ENCODE measurements at regions not wholly inside any gene's neighbourhood (a gene's known extent, or its start where the extent isn't known, plus 50 kb on each side); places are given as distances from the start of the nearest gene placed in this dataset.
"Not testable (repeated sequence)": the region's sequence is repeated elsewhere in the genome, so short reads cannot be mapped to it uniquely, and the experiment has no call there.

DNA sequence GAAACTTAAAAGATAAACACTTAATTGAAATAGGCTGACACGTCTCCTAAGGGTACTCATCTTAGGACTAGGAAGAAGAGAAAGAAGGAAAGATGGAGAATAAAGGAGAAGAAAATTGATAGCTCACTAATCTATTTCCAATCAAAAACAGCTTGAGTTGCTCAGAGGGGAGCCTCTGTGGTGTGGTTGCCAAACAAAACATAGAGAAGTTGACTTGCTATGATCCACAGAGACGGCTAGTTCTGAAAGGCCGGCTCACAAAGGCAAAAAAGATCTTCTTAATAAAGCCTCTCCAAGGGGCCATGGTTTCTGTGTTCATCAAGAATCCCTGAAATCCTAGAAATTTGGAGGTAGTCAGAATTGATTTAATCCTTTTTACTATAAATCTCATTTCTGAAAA lies 644.1 kb downstream of the LMO4 start:
- no peak for DNase-seq

DNA sequence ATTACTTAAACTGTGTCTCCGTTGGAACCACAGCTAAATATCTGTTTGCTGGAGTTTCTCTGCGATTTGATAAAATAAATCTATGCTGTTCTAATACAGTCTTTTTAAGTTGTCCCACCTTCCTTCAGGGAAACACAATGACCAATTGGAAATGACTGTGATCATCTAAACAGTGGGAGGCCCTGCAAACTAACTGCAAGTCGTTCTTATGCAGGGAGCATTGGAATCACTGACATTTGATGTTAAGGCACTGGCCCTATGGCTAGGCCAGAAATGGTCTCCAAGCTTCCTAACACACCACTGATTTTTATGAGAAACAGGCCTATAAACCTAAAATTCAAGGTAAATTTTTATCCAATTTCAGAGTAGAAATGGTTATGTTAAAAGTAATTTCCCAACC lies 645.2 kb downstream of the LMO4 start:
- DNase-seq, result no peak

DNA sequence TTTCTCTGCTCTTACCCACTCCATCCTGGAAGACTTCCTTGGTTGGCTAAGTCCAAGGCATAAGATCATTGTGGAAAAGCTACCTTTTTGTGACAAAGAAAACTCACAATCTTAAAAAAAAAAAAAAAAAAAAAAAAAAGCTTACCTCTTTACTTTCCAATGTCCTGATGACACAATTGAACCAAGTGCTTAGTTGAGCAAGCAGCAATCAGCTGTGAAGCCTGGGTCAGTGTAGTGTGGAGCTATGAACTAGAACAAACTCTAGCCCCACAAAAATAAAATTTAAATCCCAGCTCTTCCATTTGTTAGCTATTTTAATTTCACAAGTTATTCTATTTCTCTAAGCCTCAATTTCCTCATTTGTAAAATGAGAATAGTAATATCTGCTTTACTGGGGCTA lies 647.6 kb downstream of the LMO4 start:
- no peak for DNase-seq

DNA sequence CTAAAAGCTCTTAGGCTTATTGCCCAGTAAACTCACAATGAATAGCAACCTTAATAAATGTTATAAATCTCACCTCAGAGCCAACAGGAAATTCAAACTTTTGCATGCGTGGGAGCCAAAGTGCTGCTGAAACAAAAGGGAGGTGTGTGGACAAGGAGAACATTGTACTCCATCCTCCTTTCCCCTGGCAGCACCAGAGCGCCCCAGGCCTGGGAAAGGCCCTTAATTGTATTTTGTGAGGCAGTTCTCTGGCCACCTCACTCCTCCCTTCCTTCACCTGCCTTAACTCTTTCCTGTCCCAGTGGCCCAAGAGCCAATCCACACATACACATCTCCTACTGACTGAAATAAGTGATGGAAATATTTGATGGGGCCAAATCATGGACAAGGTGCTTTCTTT lies 648.5 kb downstream of the LMO4 start:
- no peak for DNase-seq

DNA sequence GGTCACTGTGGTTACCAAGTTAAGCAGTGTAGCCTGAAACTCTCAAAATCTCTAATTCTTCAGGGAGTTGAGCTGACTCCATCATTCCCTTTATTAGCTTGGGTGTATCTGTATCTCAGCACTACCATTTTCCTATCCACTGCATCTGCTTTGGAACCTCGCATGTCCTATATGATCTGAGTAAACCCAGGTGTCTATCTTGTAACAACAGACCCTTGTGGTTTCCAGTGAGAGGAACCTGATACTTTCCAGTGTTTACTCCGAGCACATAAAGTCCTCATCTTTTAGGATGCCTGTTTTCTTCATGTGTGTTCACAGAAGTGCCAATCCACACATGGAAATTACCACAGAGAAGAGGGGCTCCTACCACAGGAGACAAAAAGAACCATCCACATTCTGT lies 650.4 kb downstream of the LMO4 start:
- no peak for DNase-seq

DNA sequence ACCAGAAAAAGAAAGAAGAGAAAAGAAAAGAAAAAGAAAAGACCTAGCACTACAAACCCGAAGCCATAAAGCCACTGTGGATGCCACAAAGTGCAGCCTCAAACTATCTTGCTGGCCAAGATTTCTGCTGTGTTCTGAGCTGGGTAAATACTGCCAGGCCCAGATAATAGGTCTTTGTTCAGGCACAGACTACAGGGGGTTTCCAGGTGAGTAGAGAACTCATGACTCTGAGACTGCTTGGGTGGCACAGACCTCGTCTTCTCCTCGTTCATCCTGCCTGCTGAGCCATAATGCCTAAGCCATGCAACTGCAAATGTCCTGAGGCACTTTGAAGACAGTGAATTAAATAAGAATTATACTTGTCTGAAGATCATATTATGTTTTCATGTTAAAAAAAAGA lies 651.8 kb downstream of the LMO4 start:
- no peak for DNase-seq

DNA sequence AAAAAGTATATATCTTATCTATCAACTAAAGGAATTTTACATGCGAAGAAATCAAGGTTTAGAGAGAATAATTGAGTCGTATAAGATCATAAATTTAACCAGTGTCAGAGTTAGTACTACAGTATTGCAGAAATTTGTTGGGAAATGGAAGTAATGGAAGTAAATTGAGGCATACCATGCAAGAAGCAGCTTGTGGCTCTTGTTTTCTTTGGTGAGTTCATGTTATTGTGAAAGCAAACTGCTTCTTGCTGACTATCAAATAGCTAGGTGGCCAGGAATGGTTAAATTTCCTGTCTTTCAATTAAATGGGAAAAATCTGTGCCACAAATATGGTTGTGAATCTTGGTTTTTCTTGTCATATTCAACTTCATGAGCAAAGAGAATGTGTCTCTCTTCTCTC lies 652.7 kb downstream of the LMO4 start:
- no peak for DNase-seq

DNA sequence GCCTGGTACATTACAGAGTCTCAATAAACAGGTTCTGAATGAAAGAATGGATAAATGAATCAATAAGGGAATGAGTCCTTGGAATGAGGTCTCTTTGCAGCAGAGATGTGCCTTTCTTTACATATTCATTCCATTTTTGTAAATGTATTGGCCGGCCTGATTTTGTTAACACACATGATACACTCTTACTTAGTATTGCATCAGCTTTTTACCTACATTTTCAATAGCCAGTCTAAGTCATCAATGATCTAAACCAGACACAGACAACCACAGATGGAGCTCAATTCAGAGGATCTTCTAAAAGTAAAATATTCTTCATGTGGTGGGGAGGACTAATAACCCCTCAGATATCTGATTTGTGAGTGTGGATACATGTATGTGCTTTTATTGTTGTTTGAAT lies 653.1 kb downstream of the LMO4 start:
- DNase-seq, result no peak

DNA sequence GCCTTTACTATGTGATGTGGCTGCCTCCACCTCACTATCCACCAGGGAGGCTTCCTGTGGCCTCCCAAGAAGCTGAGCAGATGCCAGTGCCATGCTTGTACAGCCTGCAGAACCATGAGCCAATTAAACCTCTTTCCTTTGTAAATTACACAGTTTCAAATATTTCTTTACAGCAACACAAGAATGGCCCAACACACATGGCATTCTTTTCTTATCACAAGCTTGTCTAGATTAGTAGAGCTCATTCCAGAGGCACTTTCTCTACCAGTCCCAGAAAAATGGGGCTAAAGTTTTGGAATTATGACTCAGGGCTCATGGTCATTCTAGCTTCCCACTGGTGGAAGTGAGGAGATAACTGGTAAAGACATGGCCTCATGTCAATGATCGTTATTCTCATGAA lies 655.2 kb downstream of the LMO4 start:
- no peak for DNase-seq

DNA sequence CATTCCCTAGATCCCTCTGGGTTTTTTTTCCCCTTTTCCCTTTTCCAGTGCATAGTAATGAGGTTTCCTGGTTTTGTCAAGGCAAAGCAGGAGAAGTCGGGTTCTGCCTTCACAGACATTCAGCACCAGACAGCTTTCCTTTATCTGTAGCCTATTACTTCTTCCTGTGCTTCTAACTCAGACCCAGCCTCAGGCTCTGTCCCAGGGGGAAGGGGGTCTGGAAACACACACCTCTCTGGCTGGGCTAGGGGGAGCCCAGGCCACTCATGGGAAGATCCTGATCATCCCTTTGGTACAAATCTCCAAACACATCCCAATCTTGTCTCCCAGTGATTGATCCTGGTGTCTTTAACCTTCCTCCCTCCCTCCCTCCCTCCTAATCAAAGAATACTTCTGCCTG lies 656.4 kb downstream of the LMO4 start:
- DNase-seq, result no peak

DNA sequence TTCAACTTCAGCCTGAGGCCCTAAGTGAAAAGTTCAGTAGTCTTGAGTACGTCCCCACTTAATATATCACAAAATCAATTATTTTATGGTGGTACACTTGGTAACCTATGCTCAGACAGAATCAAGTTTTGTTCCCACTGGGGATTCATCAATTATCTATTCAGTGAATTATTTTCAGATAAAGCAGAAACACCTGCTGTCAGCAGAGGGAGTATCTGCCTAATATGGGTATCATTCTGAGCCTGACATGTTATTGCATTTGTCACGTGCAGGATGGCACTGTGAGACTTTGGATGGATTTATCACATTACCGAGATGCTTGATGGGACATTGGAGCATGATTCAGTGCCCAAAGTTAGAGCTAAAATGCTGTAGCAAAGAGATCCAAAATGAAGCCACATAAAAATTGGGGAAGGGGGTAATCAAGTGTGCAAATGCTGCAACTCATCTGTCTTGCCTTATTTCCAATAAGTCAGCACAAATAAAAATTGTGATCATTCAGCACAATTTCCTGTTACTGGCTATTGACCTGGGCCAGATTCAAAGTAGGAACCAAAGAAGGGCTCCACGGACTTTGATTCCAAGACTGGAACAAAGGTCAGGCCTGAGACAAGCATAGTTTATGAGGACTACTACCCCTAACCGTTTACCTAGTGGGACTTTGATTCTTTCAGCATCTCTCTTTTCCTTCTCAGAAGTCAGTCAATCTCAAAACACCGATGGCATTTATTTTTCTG lies 657.6 kb downstream of the LMO4 start:
- DNase-seq, result no peak

DNA sequence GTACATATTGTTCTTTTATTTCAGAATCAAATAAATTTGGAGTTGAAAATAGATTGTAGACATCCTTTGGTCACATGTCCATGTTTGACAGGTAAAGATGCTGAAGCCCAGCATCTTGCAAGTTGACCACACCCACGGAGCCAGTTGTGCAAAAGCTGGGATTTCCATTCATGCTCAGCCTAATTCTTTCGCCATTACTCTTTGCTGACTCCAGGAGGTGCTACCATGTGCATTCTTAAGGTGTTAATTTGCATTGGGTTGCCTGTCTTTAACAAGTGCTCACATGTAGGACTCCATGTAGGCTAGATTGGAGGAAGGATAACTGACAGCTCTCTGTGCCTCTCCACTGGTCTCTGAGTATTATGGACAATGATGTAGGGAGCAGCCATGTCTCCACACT lies 660.7 kb downstream of the LMO4 start:
- no peak for DNase-seq

DNA sequence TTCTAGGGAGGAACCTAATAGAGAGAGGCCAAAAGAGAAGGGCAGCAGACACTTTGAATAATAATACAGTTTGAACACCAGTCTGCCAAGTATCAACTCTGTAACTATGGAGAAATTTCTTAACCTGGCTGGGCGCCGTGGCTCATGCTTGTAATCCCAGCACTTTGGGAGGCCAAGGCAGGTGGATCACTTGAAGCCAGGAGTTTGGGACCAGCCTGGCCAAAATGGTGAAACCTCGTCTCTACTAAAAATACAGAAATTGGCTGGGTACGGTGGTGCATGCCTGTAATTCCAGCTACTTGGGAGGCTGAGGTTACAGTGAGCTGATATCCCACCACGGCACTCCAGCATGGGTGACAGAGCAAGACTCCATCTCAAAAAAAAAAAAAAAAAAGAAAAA lies 663.9 kb downstream of the LMO4 start:
- DNase-seq, result not testable (repeated sequence)

DNA sequence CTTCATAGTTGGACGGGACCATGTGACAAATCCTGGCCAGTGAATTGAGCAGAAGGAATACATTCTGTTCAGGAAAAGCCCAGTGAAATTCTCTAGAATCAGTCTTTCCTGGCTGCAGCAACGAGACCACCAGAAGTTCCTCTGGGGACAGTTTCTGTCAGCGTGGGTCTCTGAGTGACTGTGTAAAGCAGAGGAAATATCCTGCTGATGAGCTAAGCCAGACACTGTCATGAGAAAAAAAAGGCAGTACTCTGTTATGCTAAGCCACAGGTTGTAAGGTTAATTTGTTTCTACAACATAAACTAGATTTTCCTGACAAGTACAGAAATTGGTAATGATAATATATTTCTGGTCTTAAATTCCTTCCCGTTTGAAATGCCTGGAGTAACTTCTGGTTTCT lies 664.4 kb downstream of the LMO4 start:
- DNase-seq, result no peak

DNA sequence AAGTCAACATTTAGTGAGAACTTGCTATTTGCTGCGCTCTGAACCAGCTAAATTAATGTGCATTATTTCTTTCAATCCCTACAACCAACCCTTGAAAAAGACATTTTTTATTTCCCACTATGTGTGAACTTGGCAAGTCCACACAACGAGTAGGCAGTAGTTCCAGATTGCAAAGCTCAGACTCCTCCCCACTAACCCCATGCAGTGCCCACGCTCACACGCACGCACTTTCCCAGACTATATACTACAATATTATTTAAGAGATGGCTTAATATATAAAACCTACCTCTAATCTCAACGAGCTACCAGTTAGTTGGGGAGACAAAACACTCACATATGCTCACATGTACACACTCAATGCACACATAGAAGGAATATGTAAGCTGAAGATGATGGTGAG lies 671.2 kb downstream of the LMO4 start:
- no peak for DNase-seq

DNA sequence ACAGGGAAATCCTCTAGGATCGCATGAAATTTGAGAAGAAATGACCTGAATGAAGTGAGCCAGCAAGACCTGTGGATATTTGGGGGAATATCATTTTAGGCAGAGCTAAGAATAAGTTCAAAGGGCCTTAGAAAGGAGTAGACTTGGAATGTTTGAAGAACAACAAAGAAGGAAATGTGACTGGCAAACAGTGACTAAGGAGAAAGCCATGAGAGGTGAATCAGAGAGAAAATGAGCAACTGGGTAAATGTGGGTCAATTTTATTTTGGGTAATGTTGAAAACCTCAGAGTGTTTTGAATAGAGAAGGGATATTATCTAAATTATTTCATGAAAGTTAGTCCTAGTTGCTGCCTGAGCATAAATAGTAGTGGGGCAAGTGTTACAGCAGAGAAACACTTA lies 672.8 kb downstream of the LMO4 start:
- no peak for DNase-seq

DNA sequence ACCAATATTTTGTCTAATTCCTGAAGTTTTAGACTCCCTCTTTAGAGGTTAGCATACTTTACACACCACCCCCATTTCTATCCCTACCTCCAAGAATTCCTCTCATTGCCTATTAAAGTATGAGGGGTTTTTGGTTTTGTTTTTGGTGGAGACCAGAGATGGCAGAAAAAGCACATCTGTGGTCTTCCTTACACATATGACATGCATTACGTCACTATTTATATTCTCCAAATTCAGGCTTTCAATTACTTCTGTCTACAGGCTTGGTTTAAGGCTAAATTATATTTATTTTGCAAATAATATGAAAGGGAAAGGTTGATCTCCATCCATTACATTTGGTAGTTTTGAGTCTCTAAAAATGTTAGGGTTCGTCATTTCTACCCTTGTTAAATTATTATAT lies 674.6 kb downstream of the LMO4 start:
- DNase-seq, result no peak

DNA sequence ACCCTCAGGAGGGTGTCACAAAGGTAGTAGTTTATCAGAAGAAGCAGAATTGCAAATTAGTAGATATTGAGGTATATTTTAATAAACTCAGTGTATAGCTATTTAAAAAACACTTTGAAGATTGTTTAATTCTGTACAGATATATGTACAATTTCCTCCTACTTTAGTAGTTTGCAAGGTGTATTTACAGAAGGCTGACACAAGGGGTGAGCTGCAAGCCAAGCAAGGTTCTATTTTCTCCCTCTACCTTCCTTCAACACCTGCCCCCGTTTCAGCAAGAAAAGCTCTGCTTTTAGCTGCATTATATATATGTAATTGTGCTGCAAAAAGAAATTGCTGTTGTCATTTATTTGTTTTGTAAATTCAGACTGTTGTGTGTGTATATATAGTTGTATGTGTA lies 674.2 kb upstream of the PKN2 start:
- no peak for DNase-seq

DNA sequence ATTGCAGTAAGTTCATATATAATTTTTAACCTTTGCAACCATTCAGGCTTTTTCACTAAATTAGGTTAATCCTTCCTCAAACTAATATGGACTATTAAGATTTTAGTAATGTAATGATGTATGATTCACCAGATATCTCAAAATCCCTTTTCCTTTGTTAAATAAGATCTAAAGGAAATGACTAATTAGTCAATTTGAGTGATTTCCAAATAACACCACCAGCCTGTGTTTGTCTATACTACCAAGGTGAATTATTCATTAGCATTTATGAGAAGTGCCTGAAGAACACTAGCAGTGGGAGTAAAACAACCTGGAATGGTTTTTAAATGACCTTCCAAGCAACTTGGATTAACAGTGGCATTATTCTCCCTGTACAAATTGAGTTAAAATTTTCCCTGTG lies 670.6 kb upstream of the PKN2 start:
- no peak for DNase-seq

DNA sequence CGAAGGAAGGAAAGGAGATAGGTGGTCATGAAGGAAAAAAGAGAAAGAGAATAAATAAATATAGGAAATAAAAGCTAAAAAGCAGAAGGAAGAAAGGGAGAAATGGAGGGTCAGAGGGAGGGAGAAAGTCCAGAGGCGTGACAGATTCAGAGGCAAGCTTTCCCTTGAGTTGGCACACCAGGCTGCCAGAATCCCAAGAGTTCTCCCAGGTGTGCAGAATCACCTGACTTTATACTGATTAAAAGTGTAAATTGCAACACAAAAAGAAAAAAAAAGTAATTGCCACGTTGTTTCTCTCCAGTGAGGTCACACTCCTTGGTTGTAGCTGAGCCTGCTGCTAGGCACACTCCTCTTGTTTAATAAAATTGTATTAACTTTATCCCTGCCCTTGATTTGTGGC lies 669.9 kb upstream of the PKN2 start:
- DNase-seq, result no peak

DNA sequence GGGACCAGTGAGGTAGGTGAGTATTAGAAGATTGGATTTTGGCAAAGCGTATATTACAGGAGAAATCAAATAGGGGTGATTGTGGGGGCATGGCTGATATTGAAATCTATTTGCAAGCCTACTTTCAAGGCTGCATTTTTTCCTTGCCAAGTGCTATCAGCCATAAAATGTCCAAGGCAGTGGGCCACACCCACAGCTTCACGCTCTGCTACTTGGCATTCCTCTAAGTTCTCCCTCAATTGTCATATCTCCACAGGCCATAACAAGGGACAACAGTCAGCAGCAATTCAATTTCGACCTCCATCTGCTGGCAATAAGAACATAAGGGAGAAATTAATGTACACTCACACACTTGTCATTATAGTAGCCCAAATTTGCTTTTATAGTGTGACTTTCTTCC lies 667.1 kb upstream of the PKN2 start:
- no peak for DNase-seq

DNA sequence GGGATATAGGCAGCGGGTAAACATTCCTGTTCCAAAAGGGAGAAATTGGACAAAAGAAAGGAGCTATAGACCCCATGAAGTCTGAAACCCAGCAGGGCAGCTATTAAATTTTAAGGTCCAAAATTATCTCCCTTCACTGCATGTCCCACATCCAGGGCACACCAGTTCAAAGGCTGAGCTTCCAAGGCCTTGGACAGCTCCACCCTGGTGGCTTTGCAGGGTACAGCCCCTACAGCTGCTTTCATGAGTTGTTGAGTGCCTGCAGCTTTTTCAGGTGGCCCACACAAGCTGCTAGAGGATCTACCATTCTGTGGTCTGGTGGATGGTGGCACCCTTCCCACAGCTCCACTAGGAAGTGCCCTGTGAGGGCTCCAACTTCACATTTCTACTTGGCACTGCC lies 662.5 kb upstream of the PKN2 start:
- DNase-seq, result no peak

DNA sequence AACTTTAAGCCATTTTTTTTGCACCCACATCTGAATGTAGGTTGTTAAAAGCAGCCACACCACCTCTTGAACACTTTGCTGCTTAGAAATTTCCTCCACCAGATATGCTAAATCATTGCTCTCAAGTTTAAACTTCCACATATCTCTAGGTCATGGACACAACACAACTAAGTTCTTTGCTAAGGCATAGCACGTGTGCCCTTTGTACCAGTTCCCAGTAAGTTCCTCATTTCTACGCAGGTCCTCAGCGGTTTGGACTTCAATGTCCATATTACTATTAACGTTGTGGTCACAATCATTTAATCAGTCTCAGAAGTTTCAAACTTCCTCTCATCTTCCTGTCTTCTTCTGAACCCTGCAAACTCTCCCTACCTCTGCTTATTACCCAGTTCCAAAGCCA lies 661.6 kb upstream of the PKN2 start:
- DNase-seq, result no peak

DNA sequence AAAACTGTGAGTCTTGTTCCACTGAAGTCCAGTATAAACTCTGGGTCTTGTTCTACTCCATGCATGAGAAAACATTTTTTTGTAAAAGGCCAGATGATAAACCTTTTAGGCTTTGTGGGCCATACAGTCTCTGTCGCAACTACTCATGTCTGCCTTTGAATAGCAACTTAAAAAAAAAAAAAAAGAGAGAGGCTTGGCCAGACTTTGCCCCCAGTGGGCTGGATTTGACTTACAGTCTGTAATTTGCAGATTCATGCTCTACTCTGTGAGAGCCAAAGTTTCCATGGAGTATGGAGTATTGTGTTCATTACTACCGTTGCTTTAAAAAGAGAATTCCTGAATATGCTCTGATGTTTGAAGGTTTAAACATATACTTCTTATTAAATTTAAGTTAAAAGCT lies 654.9 kb upstream of the PKN2 start:
- no peak for DNase-seq

DNA sequence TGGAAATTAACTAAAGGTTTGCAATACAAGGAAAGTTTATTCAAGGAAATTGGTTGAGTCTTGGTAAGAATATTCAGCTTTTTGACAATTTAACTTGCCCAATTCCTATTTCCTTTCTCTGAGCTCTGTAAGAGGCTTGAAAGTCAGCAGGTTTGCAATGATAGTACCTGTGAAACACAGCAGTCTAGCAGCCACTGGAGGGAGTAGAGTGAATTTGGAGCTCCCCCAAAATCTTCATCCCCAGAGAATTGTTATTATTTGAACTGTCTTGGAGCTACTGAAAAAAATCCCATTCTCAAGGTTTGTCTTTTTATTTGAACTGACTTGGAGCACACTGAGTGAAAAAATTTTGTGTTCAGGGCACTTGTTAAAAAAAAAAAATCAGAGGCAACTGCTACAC lies 654.2 kb upstream of the PKN2 start:
- DNase-seq, result no peak

DNA sequence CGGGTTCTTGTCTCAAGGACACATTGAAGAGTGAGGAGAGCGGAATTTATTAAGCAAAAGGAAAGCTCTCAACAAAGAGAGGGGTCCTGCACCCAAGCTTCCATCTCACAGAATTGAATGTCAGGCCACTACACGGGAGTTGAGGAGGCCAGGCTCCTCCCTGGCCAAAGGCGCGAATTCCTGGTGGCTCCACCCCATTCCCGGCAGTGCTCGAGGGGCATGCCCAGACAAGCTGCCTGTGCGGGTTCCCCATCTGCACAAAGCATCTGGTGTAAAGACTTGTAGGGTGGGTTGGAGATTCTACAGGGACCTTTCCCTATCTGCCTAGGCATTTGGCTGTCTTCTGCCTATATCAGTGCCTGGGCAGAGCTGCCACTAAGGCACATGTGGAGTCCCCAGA lies 648.5 kb upstream of the PKN2 start:
- DNase-seq, result no peak

Data from activated CD4-positive, alpha-beta T cell treated with anti-CD3 and anti-CD28 coated beads for 4 hours (primary cell).